ENCODE measurements at regions not wholly inside any gene's neighbourhood (a gene's known extent, or its start where the extent isn't known, plus 50 kb on each side); places are given as distances from the start of the nearest gene placed in this dataset.

DNA sequence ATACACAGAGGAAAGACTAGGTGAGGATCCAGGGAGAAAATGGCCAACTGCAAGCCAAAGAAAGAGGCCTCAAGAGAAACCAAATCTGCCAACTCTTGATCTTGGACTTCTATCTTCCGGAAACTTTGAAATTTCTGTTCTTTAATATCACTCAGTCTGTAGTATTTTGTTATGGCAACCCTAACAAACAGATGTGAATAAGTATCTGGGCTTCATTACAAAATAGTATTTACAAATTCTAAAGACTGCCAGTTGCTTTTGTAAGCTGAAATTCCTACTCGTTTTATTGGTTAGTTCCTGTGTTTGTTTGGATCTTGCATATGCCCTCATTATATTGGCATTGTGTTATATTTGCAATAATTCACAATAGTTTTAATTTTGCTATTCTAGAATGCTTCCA lies 143.2 kb upstream of the USP15 start:
- H3K4me3 ChIP-seq: no peak overlapping the region
- intact Hi-C loops (cut with DNase I): no loop called here
- peaks cover 0 to 4% of the 10 kb centered on the region in 2 donors for H3K4me1 ChIP-seq
- TF ChIP-seq CTCF (IDR thresholded peaks at IDR 0.05): no peak
- H3K36me3 ChIP-seq: no peaks in the 10 kb centered on the region
- H3K9me3 ChIP-seq: no peaks in the 10 kb centered on the region
- no peak for DNase-seq (ENCODE audit: low spot score in 2 of 2)
- H3K27ac ChIP-seq: no peak overlapping the region
- no peaks in the 10 kb centered on the region for H3K27me3 ChIP-seq

DNA sequence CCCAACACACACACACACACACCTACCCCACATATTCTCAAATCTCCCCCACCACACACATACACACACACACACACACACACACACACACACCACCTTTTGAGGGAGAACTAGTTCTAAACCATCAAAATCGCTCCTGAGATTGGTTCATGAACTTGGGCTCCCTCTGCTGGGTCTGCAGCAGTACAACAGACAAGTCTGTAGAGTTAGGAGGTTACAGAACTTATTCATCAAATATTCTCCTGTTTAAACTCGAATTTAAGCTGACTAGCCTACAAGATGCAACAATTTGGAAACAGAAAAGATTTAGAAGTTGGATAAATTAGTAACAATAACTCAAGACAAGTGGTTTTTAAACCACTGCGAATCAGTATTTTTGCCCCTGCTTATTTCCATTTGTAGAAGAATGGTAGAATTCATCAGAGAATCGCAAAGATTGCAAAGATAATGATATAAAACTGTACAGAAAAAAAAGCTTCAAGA lies 136.4 kb upstream of the USP15 start:
- H3K27me3 ChIP-seq: no peaks in the 10 kb centered on the region
- H3K4me3 ChIP-seq: no peak overlapping the region
- peak; percentile 45 to 76 (median 65) for TF ChIP-seq CTCF (IDR thresholded peaks at IDR 0.05)
- no peaks in the 10 kb centered on the region for H3K9me3 ChIP-seq
- DNase-seq (ENCODE audit: low spot score in 2 of 2): peak in 1 of 2 donors; percentile 67
- H3K36me3 ChIP-seq: no peaks in the 10 kb centered on the region
- intact Hi-C loops (cut with DNase I): loop anchor here (5.0 to 10.0 kb wide), 4 partner anchors 69 to 469 kb away; a partner anchor contains a TSS
- peaks cover 0 to 4% of the 10 kb centered on the region in 2 donors for H3K4me1 ChIP-seq
- no peak overlapping the region for H3K27ac ChIP-seq

DNA sequence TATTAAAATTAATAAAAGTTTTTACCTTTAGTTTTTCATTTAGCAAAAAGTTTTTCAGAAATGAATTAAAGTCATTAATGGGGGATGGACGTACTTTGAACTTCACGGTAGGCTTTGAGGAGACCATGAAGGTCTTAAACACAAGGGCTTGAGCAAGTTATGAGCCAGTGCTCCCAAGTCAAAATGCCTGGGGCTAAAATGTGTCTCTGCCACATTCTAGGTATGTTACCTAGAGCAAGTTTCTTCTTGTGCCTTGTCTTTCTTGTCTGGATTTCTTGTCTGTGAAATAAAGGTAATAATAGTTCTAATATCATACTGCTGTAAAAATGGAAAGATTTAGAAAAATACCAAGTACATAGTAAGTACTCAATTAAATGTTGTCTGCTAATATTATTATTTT lies 132.7 kb upstream of the USP15 start:
- no peak for DNase-seq (ENCODE audit: low spot score in 2 of 2)
- intact Hi-C loops (cut with DNase I): loop anchor here (10.0 kb wide), 2 partner anchors 373 to 473 kb away; no protein-coding TSS in a partner anchor
- Histone ChIP-seq H3K4me3 (no peak overlapping the region), H3K27ac (no peak overlapping the region), H3K36me3 (no peaks in the 10 kb centered on the region), H3K9me3 (no peaks in the 10 kb centered on the region), H3K27me3 (no peaks in the 10 kb centered on the region), H3K4me1 (no peaks in the 10 kb centered on the region)
- no peak for TF ChIP-seq CTCF (IDR thresholded peaks at IDR 0.05)

GRCh38 chr12:62128175-62128975 lies 131.8 kb upstream of the USP15 start:
- no peak overlapping the region for H3K27ac ChIP-seq
- TF ChIP-seq CTCF (IDR thresholded peaks at IDR 0.05): no peak
- intact Hi-C loops (cut with DNase I): loop anchor here (10.0 kb wide), 2 partner anchors 374 to 474 kb away; no protein-coding TSS in a partner anchor
- no peaks in the 10 kb centered on the region for H3K9me3 ChIP-seq
- H3K36me3 ChIP-seq: no peaks in the 10 kb centered on the region
- no peak overlapping the region for H3K4me3 ChIP-seq
- DNase-seq (ENCODE audit: low spot score in 2 of 2): no peak
- no peaks in the 10 kb centered on the region for H3K27me3 ChIP-seq
- no peaks in the 10 kb centered on the region for H3K4me1 ChIP-seq

- intact Hi-C loops (cut with DNase I): loop anchor here (10.0 kb wide), 2 partner anchors 374 to 474 kb away; no protein-coding TSS in a partner anchor
- Histone ChIP-seq H3K36me3 (no peaks in the 10 kb centered on the region), H3K27me3 (no peaks in the 10 kb centered on the region), H3K27ac (no peak overlapping the region), H3K4me3 (no peak overlapping the region), H3K4me1 (no peaks in the 10 kb centered on the region), H3K9me3 (no peaks in the 10 kb centered on the region)
- TF ChIP-seq CTCF (IDR thresholded peaks at IDR 0.05): no peak
- DNase-seq (ENCODE audit: low spot score in 2 of 2): no peak
These were observed 130.9 kb upstream of the USP15 start for GRCh38 chr12:62129291-62129690.

Measured in ascending aorta (tissue), 2 donors.